GM19468 (cell line): ENCODE measurements at regions not wholly inside any gene's neighbourhood (a gene's known extent, or its start where the extent isn't known, plus 50 kb on each side); places are given as distances from the start of the nearest gene placed in this dataset.

Experiments
- ATAC-seq: cut with Tn5 transposase; IDR thresholded peaks from one replicate; pipeline ENCODE4 v1.9.1; 2021; ENCODE audit warnings: mild to moderate bottlenecking, moderate library complexity, moderate number of reproducible peaks; ENCODE audit not compliant: unreplicated experiment; ENCODE audit errors: extremely low read depth

DNA sequence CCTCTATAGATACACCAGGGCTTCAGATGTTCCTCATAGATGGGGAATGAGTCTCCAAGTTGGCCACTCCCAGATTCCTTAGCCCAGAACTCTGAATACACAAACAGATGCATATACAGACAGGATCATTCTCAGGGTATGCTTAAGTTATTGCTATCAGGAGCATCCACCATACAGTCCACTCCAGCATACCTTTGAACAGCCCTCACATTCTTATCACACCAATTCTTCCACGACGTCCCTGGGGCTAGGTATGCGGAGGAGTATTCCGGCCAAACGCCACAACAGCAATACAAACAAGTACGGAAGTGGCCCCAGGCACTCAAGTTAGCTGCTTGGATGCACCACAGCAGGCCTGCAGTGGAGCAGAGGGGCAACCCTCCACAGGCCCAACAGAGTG lies 312.5 kb upstream of the CHAC2 start:
- no peak for ATAC-seq

DNA sequence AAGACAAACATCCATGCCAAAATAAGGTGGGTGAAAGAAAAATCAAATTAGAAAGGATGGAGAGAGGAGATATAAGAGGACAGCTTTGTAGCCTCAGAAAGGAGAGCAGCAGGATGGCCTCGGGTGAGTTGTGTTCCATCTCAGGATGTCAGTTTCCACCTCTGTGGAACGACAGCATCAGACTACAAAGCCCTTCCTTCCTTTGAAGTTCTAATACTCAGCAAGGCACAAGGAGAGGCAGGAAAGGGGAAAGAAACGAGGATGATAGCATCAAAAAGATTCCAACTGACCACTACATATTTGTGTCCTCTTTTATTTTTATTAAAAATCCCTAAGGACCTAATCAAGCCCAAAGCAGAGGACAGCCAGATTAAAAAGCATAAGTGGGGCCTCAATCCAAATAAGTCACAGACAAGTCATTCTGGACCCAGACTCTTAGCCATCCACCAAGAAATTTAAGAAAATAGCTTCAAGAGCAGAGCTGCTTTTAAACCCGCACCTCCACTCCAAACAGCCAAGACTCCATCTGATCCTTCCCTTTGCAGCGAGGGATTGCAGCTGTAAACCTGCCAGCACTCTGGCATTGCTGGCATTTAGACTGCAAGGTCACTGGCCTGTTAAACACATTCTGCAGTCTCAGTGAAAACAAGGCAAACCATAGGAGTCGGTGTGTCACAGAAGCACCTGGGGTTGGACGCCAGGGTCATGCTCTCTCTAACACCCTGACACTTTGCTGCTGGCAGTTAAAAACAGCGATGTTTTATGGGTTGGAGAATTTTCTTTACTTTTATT lies 314.5 kb upstream of the CHAC2 start:
- ATAC-seq, result no peak

DNA sequence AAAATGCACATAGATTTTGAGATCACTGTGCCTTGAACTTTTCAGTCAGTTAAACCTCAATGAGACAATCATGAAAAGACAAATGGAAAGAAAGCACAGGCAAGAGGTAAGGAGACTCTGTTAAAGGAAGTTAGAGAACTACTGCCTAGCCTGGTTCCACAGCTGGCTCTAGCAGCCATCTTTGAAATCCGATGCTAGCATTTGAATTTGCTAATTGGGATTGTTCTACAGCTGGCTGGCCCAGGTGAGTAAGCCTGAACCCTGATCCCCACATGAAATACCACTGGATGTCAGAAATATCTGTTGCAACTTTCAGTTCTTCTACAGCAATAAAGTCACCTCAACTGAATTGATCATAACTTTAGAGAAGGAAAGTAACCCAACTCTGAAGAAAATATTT lies 315.2 kb upstream of the CHAC2 start:
- ATAC-seq, result no peak

DNA sequence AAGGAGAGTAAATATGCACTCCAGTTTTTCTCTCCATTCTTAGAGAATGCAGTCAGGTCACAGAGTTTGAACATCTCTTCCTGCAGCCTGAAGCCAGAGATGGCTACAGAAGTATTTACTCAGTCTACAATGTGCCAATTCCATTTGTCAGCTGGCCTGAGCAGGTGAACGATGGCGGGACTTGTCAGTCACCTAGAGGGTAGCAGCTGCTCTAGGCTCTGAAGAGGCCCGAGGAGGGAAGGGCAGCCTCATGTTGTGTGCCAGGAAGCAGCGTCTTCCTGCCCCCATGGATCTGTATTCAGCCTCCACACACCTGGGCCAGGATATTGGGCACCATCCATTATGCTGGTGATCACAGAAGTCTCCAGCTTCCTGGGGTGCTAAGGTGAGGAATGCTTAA lies 316.7 kb upstream of the CHAC2 start:
- ATAC-seq, result no peak

- no peak for ATAC-seq
Measured at GRCh38 chr2:53448591-53448990, 319.0 kb upstream of the CHAC2 start.

DNA sequence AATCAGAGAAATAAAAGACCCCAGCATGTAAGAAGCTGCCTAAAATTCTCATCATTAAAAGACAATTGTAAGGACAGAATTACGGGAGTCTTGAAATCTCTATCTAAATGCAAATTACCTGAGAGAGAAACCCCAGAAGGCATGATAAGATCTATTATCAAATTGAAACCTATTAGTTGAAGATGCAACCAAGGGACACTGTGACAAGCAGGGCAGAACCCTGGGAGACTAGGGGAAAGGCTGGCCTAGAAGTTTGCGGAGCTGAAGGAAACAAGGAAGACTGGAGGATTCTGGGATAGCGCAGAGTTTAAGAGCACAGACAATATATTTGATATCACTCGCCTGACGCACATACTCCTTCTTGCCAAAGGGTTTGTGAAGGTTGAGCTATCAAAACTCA lies 319.5 kb upstream of the CHAC2 start:
- no peak for ATAC-seq

- no peak for ATAC-seq
Measured at GRCh38 chr2:53445383-53446070, 322.1 kb upstream of the CHAC2 start.

- no peak for ATAC-seq
Measured at GRCh38 chr2:53442783-53443182, 324.8 kb upstream of the CHAC2 start.

DNA sequence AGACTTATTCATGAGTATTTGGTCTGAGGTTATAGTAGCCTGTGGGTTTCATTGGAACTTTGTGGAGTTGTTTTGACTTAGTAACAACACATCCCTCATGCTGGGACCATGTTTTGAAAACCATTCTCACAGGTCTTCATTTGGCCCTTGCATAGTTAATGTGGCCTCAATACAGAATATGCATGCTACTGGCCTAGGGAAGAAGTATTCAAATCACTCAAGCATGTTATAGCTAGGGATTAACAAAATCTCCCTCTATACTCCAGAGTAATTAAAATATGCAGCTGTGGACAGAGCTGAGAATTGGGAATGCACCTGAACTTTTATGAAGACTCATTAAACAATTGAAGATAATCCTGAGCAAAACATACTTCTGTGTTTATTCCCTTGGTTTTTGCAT lies 325.5 kb upstream of the CHAC2 start:
- no peak for ATAC-seq

- no peak for ATAC-seq
Measured at GRCh38 chr2:53438692-53439091, 328.9 kb upstream of the CHAC2 start.

DNA sequence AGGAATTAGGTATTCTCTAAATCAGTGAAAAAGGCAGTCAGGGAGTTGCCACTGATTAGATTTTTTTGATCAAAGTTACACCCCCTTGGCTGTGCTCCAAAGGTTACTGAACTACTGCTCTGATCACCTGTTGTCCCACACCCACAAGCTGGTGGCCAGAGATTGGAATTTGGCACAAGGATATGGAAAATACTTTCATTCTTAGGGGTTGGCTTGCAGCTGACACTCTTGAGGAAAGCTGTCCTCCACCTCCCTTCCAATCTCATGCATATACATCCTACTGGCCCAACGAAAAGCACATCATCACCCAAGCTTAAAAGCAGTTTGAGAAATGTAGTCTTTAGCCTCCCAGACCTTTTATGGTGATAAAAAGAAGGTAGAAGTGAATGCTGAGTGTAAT lies 329.5 kb upstream of the CHAC2 start:
- ATAC-seq, result no peak

DNA sequence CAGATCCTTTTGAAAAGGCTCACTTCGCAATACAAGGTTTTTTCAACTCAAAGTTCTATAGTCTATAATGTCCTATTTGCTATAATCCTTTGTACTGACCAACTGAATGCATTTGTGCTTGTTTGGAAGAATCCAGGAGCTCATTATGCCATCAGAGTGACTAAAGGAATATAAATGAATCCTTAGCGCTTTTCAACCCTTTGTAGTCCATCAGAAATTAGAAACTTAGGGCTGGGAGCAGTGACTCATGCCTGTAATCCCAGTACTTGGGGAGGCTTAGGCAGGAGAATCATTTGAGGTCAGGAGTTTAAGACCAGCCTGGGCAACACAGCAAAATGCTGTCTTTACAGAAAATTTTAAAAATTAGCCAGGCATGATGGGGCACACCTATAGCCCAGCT lies 330.2 kb upstream of the CHAC2 start:
- no peak for ATAC-seq

GRCh38 chr2:53436882-53437281 lies 330.7 kb upstream of the CHAC2 start:
- ATAC-seq, result no peak

DNA sequence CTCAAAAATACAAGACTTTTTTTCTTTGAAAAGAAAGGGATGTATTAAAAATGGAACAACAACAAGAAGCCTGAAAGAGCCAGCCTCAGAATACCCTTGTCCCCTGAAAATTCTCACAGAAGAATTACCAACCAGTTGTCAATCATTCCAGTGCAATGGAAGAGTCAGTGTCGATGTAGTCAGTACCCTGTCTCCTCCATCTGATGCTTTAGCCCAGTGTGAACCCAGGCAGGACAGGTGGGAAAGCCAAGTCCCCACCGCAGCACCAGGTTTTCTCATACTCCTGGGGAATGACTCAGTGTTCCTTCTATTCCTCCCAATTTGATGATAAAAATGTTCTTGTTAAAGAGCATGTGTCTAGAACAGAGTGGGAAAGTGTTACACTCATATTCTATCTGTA lies 332.0 kb upstream of the CHAC2 start:
- no peak for ATAC-seq

GRCh38 chr2:53434466-53434865 lies 333.1 kb upstream of the CHAC2 start:
- ATAC-seq, result no peak

- no peak for ATAC-seq
Measured at GRCh38 chr2:53432936-53433335, 334.7 kb upstream of the CHAC2 start.

- ATAC-seq, result no peak
Measured at GRCh38 chr2:53429901-53430300, 337.7 kb upstream of the CHAC2 start.

DNA sequence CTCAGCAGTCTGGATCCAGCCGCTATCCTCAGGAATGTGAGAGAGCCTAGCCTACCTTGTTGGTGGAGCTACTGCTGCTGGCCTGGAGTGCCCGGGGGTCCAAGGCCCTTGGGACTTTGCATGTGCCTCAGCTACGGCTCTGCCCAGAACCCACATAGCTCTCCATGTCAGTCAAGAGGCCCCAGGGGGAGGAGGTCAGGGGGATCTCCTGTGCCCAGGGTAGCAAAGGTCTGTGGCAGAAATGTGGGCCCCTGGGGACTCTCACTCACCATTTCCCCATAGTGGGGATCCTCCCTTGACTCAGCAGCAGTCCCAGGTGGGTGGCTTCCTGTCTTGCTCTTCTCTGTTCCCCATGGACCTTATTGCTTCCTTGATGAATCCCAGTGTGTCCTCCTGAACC lies 342.7 kb upstream of the CHAC2 start:
- no peak for ATAC-seq

- ATAC-seq, result no peak
Measured at GRCh38 chr2:53423465-53423864, 344.1 kb upstream of the CHAC2 start.

- ATAC-seq, result no peak
Measured at GRCh38 chr2:53422979-53423378, 344.6 kb upstream of the CHAC2 start.

DNA sequence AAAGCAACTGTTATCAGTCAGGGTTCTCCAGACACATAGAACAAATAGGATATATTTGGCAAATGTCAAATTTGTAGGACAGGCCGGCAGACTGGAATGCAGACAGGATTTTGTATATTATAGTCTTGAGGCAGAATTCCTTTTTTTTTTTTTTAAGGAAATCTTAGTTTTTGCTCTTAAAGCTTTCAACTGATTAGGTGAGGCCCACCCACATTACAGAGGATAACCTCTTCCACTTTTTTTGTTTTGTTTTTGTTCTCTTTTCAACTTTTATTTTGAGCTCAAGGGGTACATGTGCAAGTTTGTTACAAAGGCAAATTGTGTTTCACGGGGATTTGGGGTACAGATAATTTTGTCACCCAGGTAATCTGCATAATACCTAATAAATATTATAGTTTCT lies 350.2 kb upstream of the CHAC2 start:
- no peak for ATAC-seq
